IMR-90 (cell line): ENCODE measurements at regions not wholly inside any gene's neighbourhood (a gene's known extent, or its start where the extent isn't known, plus 50 kb on each side); places are given as distances from the start of the nearest gene placed in this dataset.
"Not testable (repeated sequence)": the region's sequence is repeated elsewhere in the genome, so short reads cannot be mapped to it uniquely, and the experiment has no call there.

Source experiments
- ATAC-seq: fragments of 200-7000 bp; cut with Tn5 transposase; 2 replicates; pipeline ENCODE4 v1.9.1; 2020; ENCODE audit warnings: low read depth, mild to moderate bottlenecking, moderate library complexity
- BruUV-seq: library from RNA; stranded (reverse); fragments of 400-500 nt; replicated peaks from 2 replicates; lab custom pipeline; 2021; lab: Mats Ljungman, UMichigan
- CTCF ChIA-PET: fragments of 300-600 bp; formaldehyde crosslinking; extraction: SDS; loops from one replicate; lab custom pipeline; 2021; ENCODE audit warnings: antibody characterized with exemption; lab: Yijun Ruan, JAX
- POLR2A ChIA-PET: fragments of 300-600 bp; sonication (Branson Sonifier 250); formaldehyde crosslinking; loops from one replicate; lab custom pipeline; 2022; ENCODE audit warnings: antibody characterized with exemption; ENCODE audit not compliant: unreplicated experiment; lab: Charles Lee
- DNase-seq: peaks from one replicate; pipeline ENCODE4 v3.0.0; 2013
- H2AFZ ChIP-seq: replicated peaks from 2 replicates; pipeline ENCODE3; 2013; ENCODE audit warnings: low read length, mild to moderate bottlenecking; ENCODE audit not compliant: poor library complexity
- H2AK5ac ChIP-seq: 2 replicates; pipeline ENCODE4 v1.6.1; 2013; ENCODE audit warnings: low read depth, low read length, inconsistent platforms
- H2AK9ac ChIP-seq: replicated peaks from 2 replicates; pipeline ENCODE3; 2013; ENCODE audit warnings: mild to moderate bottlenecking, low read depth, low read length, moderate library complexity; ENCODE audit not compliant: poor library complexity
- H2BK120ac ChIP-seq: 2 replicates; pipeline ENCODE4 v1.6.1; 2013; ENCODE audit warnings: low read depth, low read length, inconsistent platforms
- H2BK15ac ChIP-seq: 3 replicates; pipeline ENCODE4 v1.6.1; 2013; ENCODE audit warnings: low read depth, low read length, inconsistent platforms
- H2BK20ac ChIP-seq: 2 replicates; pipeline ENCODE4 v1.6.1; 2013; ENCODE audit warnings: low read depth, mild to moderate bottlenecking, inconsistent platforms, low read length, moderate library complexity
- H2BK5ac ChIP-seq: 2 replicates; pipeline ENCODE4 v1.6.1; 2013; ENCODE audit warnings: mild to moderate bottlenecking, low read depth, low read length, inconsistent platforms; ENCODE audit not compliant: poor library complexity, severe bottlenecking
- H3K14ac ChIP-seq: replicated peaks from 2 replicates; pipeline ENCODE4 v1.6.1; 2013; ENCODE audit warnings: low read depth, low read length, inconsistent platforms
- H3K18ac ChIP-seq: 2 replicates; pipeline ENCODE4 v1.6.1; 2013; ENCODE audit warnings: low read depth, low read length, control low read depth
- H3K23ac ChIP-seq: 2 replicates; pipeline ENCODE4 v1.6.1; 2013; ENCODE audit warnings: low read depth, low read length, inconsistent platforms
- H3K27ac ChIP-seq: 2 replicates; pipeline ENCODE4 v1.5.1; 2013; ENCODE audit warnings: mild to moderate bottlenecking, control low read depth, low read length; ENCODE audit not compliant: insufficient read depth
- H3K27me3 ChIP-seq: 2 replicates; pipeline ENCODE4 v1.6.1; 2013; ENCODE audit warnings: low read length; ENCODE audit not compliant: control insufficient read depth, insufficient read depth
- H3K36me3 ChIP-seq: 2 replicates; pipeline ENCODE4 v1.6.1; 2013; ENCODE audit warnings: low read length, mixed read lengths; ENCODE audit not compliant: control insufficient read depth, insufficient read depth
- H3K4ac ChIP-seq: 2 replicates; pipeline ENCODE4 v1.6.1; 2013; ENCODE audit warnings: low read depth, low read length, inconsistent platforms
- H3K4me1 ChIP-seq: 2 replicates; pipeline ENCODE4 v1.6.1; 2013; ENCODE audit warnings: low read length, mixed read lengths; ENCODE audit not compliant: control insufficient read depth, insufficient read depth
- H3K4me2 ChIP-seq: 2 replicates; pipeline ENCODE4 v1.6.1; 2013; ENCODE audit warnings: low read depth, mild to moderate bottlenecking, control low read depth, low read length, moderate library complexity
- H3K4me3 ChIP-seq: 2 replicates; pipeline ENCODE4 v1.5.1; 2013; ENCODE audit warnings: low read depth, mild to moderate bottlenecking, control low read depth, low read length, moderate library complexity; ENCODE audit not compliant: insufficient read depth
- H3K56ac ChIP-seq: 2 replicates; pipeline ENCODE4 v1.6.1; 2013; ENCODE audit warnings: low read length, inconsistent platforms; ENCODE audit not compliant: insufficient read depth; ENCODE audit errors: extremely low read depth
- H3K79me1 ChIP-seq, 2 experiments: 2 replicates each; pipeline ENCODE4 v1.6.1; 2013; ENCODE audit warnings: low read length in 2 of 2, inconsistent platforms in 1 of 2, low read depth in 1 of 2
- H3K9ac ChIP-seq: 2 replicates; pipeline ENCODE4 v1.6.1; 2013; ENCODE audit warnings: low read depth, low read length, control low read depth
- H3K9me1 ChIP-seq: 2 replicates; pipeline ENCODE4 v1.6.1; 2013; ENCODE audit warnings: low read length, inconsistent platforms; ENCODE audit not compliant: insufficient read depth
- H3K9me3 ChIP-seq: 2 replicates; pipeline ENCODE4 v1.6.1; 2013; ENCODE audit warnings: low read length; ENCODE audit not compliant: control insufficient read depth, insufficient read depth
- H4K20me1 ChIP-seq: 2 replicates; pipeline ENCODE4 v1.6.1; 2013; ENCODE audit warnings: low read length, inconsistent platforms; ENCODE audit not compliant: insufficient read depth
- H4K5ac ChIP-seq: 2 replicates; pipeline ENCODE4 v1.6.1; 2013; ENCODE audit warnings: mild to moderate bottlenecking, low read depth, low read length, control low read depth
- H4K8ac ChIP-seq, 2 experiments: 2 replicates each; pipeline ENCODE4 v1.6.1; 2013; ENCODE audit warnings: low read depth in 2 of 2, low read length in 2 of 2, control low read depth in 1 of 2, inconsistent platforms in 1 of 2
- H4K91ac ChIP-seq: 2 replicates; pipeline ENCODE4 v1.6.1; 2013; ENCODE audit warnings: low read depth, low read length, inconsistent platforms; ENCODE audit not compliant: insufficient read depth
- WGBS, 2 experiments: methylation state at CpG; one replicate each; pipeline versions ENCODE4 v1.1.5 to v1.1.7; 2013; ENCODE audit warnings: missing lambda C conversion rate in 2 of 2; ENCODE audit not compliant: insufficient read length in 1 of 2; ENCODE audit errors: extremely low coverage in 2 of 2; 5-methylcytosine and 5-hydroxymethylcytosine counted together
- dilution Hi-C: fragments of 300-500 bp; cut with HindIII; formaldehyde crosslinking; loops from one replicate; pipeline ENCODE4 v1.14.3; 2018; ENCODE audit warnings: low sequenced_read_pairs; ENCODE audit not compliant: unreplicated experiment
- in situ Hi-C: fragments of 300-500 bp; cut with MboI; formaldehyde crosslinking; loops from 3 replicates; pipeline ENCODE4 v1.14.3; 2019; ENCODE audit warnings: low sequenced_read_pairs, inconsistent platforms, mixed read lengths
- intact Hi-C: fragments of 100-400 bp; cut with micrococcal nuclease; formaldehyde crosslinking; loops from 2 replicates; pipeline ENCODE4 v1.10.0; 2022

DNA sequence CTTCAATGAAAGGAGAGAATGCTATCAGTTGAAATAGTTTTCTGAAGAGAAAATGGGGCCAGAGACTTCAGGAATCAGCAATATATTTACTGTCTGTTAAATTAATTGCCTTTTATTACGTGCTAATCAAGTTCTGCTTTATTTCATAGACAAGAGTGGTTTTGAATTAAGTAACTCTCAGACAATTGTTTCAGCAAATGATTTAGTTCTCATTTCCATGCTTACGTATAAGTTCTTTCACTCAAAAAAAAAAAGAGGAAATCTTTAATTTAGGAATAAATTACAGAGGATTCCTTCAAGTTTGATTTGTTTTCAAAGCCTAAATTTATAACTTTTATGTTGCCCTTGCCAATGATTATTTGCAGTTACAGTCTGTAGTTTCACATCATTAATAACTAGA, 163.5 kb downstream of the SPATA31A6 start:
- in situ Hi-C loops, H3K9ac ChIP-seq, ATAC-seq, H2BK120ac ChIP-seq, POLR2A ChIA-PET, H2BK5ac ChIP-seq, H4K20me1 ChIP-seq, H3K4me3 ChIP-seq, H3K4ac ChIP-seq, H3K27ac ChIP-seq, H3K27me3 ChIP-seq, H2AK9ac ChIP-seq, H2AK5ac ChIP-seq, H3K14ac ChIP-seq, H3K36me3 ChIP-seq, H4K5ac ChIP-seq, H4K91ac ChIP-seq, H3K56ac ChIP-seq, DNase-seq, intact Hi-C loops, H4K8ac ChIP-seq, H3K9me1 ChIP-seq, H2BK15ac ChIP-seq, H3K9me3 ChIP-seq, H3K23ac ChIP-seq, H3K4me2 ChIP-seq, BruUV-seq, H3K18ac ChIP-seq, H3K79me1 ChIP-seq, H2BK20ac ChIP-seq, dilution Hi-C loops, H3K4me1 ChIP-seq, CTCF ChIA-PET, H2AFZ ChIP-seq: not testable (repeated sequence)
- no CpG with 5 or more reads among the region's 2 CpGs for WGBS, 2 experiments

DNA sequence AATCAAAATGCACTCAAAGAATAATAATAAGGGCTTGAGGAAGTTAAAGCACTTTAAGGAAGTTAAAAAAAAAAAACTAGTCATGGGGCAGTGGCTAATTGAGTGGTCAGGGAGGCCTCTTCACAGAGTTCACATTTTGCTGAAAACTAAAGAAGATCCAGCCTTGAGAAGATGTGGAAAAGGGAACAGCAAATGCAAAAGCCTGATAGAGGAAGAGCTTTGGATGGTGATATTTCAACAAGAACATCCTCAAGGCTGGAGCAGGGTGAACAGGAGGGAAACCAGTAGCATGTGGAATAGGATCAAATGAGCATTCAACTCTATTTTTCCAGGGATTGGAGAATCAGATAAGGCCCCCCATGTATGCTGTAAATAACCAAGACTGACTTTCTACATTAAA, 165.7 kb downstream of the SPATA31A6 start:
- H3K4me1 ChIP-seq, in situ Hi-C loops, H3K4ac ChIP-seq, H3K79me1 ChIP-seq, H3K9ac ChIP-seq, POLR2A ChIA-PET, H3K27me3 ChIP-seq, H3K9me1 ChIP-seq, H2AK9ac ChIP-seq, H3K23ac ChIP-seq, H2BK5ac ChIP-seq, H2BK15ac ChIP-seq, H3K4me3 ChIP-seq, H3K27ac ChIP-seq, H2AFZ ChIP-seq, ATAC-seq, BruUV-seq, CTCF ChIA-PET, H3K4me2 ChIP-seq, DNase-seq, H2BK120ac ChIP-seq, H2AK5ac ChIP-seq, H3K18ac ChIP-seq, dilution Hi-C loops, H2BK20ac ChIP-seq, H3K14ac ChIP-seq, H4K20me1 ChIP-seq, H4K8ac ChIP-seq, intact Hi-C loops, H3K36me3 ChIP-seq, H4K91ac ChIP-seq, H3K9me3 ChIP-seq, H4K5ac ChIP-seq, H3K56ac ChIP-seq: not testable (repeated sequence)
